ENCODE measurements at regions not wholly inside any gene's neighbourhood (a gene's known extent, or its start where the extent isn't known, plus 50 kb on each side); places are given as distances from the start of the nearest gene placed in this dataset.

DNA sequence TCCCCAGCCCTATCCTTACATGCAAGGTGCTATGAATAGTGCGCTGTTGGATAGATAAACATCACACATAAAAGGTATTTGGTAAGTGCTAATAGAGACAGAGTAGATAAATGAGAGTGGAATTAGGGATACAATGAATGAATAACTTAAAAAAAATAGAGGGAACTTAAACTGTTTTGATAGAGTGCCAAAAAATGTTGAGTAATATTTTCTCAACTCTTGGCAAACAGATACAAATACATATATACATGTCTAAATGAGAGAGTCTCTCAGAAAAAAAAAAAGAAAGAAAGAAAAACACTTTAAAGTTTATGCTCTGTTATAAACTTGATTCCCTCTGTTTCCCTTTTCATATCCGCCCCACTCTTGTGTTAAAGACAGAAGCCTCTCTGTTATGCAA lies 667.4 kb downstream of the ROBO2 start:
- Histone ChIP-seq H3K4me2 (ENCODE audit: low read depth, low read length, poor library complexity, severe bottlenecking) (no peak overlapping the region), H3K4me3 (ENCODE audit: low read length, poor library complexity, severe bottlenecking) (no peak overlapping the region)
- no peak for TF ChIP-seq CTCF (conservative IDR thresholded peaks at IDR 0.05; ENCODE audit: low read length)
- TF ChIP-seq EZH2phosphoT487 (IDR thresholded peaks at IDR 0.05; ENCODE audit: borderline replicate concordance): no peak

DNA sequence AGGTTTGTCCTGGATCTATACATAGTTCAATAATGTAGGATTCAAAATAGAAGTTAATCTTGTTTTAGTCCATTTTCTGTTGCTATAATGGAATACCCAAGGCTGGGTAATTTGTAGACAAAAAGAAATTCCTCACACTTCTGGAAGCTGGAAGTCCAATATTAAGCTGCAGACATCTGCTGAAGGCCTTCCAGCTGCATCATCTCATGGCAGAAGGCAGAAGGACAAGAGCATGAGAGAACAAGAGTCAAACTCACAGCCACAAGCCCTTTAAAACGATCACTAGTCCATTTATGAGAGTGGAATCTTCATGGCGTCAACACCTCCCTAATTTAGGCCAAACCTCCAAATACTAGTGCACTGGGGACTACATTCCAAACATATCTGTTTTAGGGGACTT lies 669.3 kb downstream of the ROBO2 start:
- H3K27me3 ChIP-seq (ENCODE audit: insufficient read depth, low read length, poor library complexity, severe bottlenecking): no peaks in the 10 kb centered on the region
- H4K20me1 ChIP-seq (ENCODE audit: insufficient read depth, low read length, poor library complexity, severe bottlenecking): no peaks in the 10 kb centered on the region
- H3F3A ChIP-seq (ENCODE audit: low read depth): no peaks in the 10 kb centered on the region
- no peaks in the 10 kb centered on the region for H3K9me3 ChIP-seq (ENCODE audit: insufficient read depth, low read depth, low read length)
- H3K79me2 ChIP-seq (ENCODE audit: insufficient read depth, low read length): no peaks in the 10 kb centered on the region
- no peak overlapping the region for H3K9ac ChIP-seq (ENCODE audit: low read depth, low read length, poor library complexity, severe bottlenecking)
- H3K9me2 ChIP-seq (replicated peaks; ENCODE audit: low read depth, low read length): no peaks in the 10 kb centered on the region
- no peak overlapping the region for H2AFZ ChIP-seq (ENCODE audit: low read length)
- H3K4me3 ChIP-seq (ENCODE audit: low read length, poor library complexity, severe bottlenecking): no peak overlapping the region
- H3K4me1 ChIP-seq (ENCODE audit: insufficient read depth, low read length, poor library complexity, severe bottlenecking): no peaks in the 10 kb centered on the region
- TF ChIP-seq EZH2phosphoT487 (IDR thresholded peaks at IDR 0.05; ENCODE audit: borderline replicate concordance) (no peak), CTCF (conservative IDR thresholded peaks at IDR 0.05; ENCODE audit: low read length) (no peak)
- no peak overlapping the region for H3K4me2 ChIP-seq (ENCODE audit: low read depth, low read length, poor library complexity, severe bottlenecking)
- H3K36me3 ChIP-seq (ENCODE audit: insufficient read depth, low read length): no peaks in the 10 kb centered on the region

More for the DNA sequence above, 667.4 kb downstream of the ROBO2 start:
- H3F3A ChIP-seq (ENCODE audit: low read depth): no peaks in the 10 kb centered on the region
- H3K79me2 ChIP-seq (ENCODE audit: insufficient read depth, low read length): no peaks in the 10 kb centered on the region
- H3K36me3 ChIP-seq (ENCODE audit: insufficient read depth, low read length): no peaks in the 10 kb centered on the region
- H3K4me1 ChIP-seq (ENCODE audit: insufficient read depth, low read length, poor library complexity, severe bottlenecking): no peaks in the 10 kb centered on the region
- no peaks in the 10 kb centered on the region for H3K9me2 ChIP-seq (replicated peaks; ENCODE audit: low read depth, low read length)
- H3K9ac ChIP-seq (ENCODE audit: low read depth, low read length, poor library complexity, severe bottlenecking): no peak overlapping the region
- no peaks in the 10 kb centered on the region for H3K9me3 ChIP-seq (ENCODE audit: insufficient read depth, low read depth, low read length)
- no peak overlapping the region for H2AFZ ChIP-seq (ENCODE audit: low read length)
- no peaks in the 10 kb centered on the region for H3K27me3 ChIP-seq (ENCODE audit: insufficient read depth, low read length, poor library complexity, severe bottlenecking)
- no peaks in the 10 kb centered on the region for H4K20me1 ChIP-seq (ENCODE audit: insufficient read depth, low read length, poor library complexity, severe bottlenecking)

DNA sequence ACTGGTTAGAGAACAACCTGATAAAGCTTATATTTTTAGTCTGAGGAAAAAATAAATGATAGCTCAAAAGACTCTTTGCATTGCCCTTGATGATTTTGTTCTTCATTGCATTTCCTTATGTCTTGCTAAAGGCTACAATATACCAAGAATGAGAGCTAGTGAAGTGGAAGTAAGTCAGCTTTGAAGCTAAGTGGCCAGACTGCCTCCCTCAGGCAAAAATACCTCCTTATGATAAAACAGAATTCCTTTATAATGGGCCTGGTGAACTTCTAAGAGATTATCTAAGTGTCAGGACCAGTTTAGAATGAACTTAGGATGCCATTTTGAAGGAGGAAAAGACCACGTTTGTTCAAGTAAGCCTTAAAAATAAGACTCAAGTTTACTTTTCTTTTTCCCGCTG lies 678.4 kb downstream of the ROBO2 start:
- Histone ChIP-seq H3K4me1 (ENCODE audit: insufficient read depth, low read length, poor library complexity, severe bottlenecking) (no peaks in the 10 kb centered on the region), H3K36me3 (ENCODE audit: insufficient read depth, low read length) (no peaks in the 10 kb centered on the region), H3K9me3 (ENCODE audit: insufficient read depth, low read depth, low read length) (no peaks in the 10 kb centered on the region), H3K4me3 (ENCODE audit: low read length, poor library complexity, severe bottlenecking) (no peak overlapping the region), H3K4me2 (ENCODE audit: low read depth, low read length, poor library complexity, severe bottlenecking) (no peak overlapping the region), H3K9ac (ENCODE audit: low read depth, low read length, poor library complexity, severe bottlenecking) (no peak overlapping the region), H3F3A (ENCODE audit: low read depth) (no peaks in the 10 kb centered on the region), H3K9me2 (replicated peaks; ENCODE audit: low read depth, low read length) (no peaks in the 10 kb centered on the region), H2AFZ (ENCODE audit: low read length) (no peak overlapping the region), H3K27me3 (ENCODE audit: insufficient read depth, low read length, poor library complexity, severe bottlenecking) (no peaks in the 10 kb centered on the region), H4K20me1 (ENCODE audit: insufficient read depth, low read length, poor library complexity, severe bottlenecking) (no peaks in the 10 kb centered on the region), H3K79me2 (ENCODE audit: insufficient read depth, low read length) (no peaks in the 10 kb centered on the region)
- TF ChIP-seq CTCF (conservative IDR thresholded peaks at IDR 0.05; ENCODE audit: low read length): no peak
- TF ChIP-seq EZH2phosphoT487 (IDR thresholded peaks at IDR 0.05; ENCODE audit: borderline replicate concordance): no peak
